HL-60/S4 (cell line): ENCODE measurements at regions not wholly inside any gene's neighbourhood (a gene's known extent, or its start where the extent isn't known, plus 50 kb on each side); places are given as distances from the start of the nearest gene placed in this dataset.
"Not testable (repeated sequence)": the region's sequence is repeated elsewhere in the genome, so short reads cannot be mapped to it uniquely, and the experiment has no call there.

Source experiments
- in situ Hi-C: fragments of 300-500 bp; cut with MboI; formaldehyde crosslinking; loops from 2 replicates; pipeline ENCODE4 v1.14.3; 2022; ENCODE audit warnings: low sequenced_read_pairs

DNA sequence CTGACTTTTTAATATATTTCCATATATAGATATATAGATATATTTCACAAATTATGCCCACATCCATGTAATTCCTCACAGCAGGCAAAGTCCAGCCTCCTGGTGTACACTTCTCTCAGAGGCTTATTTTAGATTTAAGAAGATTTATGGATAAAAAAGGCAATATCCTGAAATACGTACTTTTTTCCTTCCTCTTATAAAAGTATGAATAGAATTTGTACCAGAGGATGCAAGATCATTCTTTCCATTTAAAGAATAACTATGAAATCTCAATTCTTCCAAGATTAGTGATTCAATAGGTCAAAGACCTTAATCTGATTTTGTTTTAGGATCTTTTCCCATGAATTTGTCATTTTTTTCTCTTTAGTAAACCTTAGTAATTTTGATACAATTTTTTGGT, 597.9 kb upstream of the TBL1XR1 start:
- in situ Hi-C loops, result no loop called here

DNA sequence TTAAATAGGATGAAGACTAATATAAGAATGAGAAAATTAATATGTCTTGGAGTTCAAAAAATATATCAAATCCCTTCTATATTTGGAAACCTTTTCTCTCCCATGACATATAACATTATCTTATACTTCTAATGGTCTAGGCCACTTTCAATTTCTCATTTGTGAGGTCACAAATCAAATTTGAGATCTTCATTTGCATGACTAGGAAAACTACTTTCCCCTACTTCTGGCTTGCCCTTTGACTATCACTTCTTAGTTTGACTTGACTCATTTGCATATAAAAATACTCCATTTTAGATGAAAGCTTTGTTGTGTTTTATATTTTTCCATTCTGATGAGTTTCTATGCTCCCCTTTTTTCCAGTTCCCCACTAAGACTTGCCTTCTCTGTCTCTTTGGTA, 598.6 kb upstream of the TBL1XR1 start:
- in situ Hi-C loops, result no loop called here

DNA sequence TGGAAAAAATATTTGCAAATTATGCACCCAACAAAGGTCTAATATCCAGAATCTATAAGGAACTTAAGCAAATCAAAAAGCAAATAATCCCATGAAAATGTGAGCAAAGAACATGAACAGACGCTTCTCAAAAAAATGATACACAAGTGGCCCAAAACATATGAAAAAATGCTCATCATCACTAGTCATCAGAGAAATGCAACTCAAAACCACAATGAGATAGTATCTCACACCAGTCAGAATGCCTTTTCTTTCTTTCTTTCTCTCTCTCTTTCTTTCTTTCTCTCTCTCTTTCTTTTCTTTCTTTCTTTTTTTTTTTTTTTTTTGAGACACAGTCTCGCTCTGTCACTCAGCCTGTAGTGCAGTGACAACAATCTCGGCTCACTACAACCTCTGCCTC, 602.9 kb upstream of the TBL1XR1 start:
- in situ Hi-C loops, result not testable (repeated sequence)

DNA sequence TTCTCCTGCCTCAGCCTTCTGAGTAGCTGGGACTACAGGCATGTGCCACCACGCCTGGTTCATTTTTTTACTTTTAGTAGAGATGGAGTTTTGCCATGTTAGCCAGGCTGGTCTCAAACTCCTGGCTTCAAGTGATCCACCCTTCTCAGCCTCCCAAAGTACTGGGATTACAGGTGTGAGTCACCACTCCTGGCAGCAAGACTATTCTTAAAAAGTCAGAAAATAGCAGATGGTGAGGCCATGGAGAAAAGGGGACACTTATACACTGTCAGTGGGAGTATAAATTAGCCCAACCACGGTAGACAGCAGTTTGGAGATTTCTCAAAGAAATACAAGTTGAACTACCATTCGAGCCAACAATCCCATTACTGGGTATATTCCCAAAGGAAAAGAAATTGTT, 603.3 kb upstream of the TBL1XR1 start:
- in situ Hi-C loops, result no loop called here

DNA sequence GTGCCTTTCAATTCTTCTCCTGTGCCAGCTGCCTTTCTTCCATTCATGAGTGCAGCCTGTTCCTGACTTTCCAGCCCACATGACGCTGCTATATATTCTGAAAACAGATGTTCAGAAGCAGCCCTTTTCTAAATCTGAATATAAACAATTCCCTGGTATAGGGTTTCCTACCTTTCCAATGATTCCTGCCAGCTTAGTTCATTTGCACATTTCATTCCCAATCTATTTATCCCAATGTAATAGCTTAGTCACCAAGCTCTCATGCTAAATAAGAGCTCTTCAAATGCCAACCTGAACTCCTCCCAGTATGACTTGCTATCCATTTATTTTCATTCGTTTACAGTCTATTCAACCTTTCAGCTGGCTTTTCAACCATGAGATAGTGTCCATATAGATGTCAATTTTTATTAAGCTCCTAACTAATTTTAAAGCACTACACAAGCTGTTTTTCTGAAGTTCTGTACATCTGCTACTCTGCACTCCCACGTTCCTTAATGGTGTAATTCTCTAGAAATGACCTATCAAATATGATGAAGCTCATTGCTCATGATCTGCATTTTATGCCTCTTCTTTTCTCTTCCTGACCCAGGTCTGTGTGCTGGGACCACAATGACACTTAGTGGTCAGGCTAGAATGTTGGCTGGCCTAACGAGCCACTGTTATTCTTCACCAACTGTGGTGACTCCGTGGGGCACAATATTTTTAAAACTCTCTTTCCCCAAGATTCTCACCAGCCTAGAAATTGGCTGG, 605.0 kb upstream of the TBL1XR1 start:
- in situ Hi-C loops, result no loop called here

DNA sequence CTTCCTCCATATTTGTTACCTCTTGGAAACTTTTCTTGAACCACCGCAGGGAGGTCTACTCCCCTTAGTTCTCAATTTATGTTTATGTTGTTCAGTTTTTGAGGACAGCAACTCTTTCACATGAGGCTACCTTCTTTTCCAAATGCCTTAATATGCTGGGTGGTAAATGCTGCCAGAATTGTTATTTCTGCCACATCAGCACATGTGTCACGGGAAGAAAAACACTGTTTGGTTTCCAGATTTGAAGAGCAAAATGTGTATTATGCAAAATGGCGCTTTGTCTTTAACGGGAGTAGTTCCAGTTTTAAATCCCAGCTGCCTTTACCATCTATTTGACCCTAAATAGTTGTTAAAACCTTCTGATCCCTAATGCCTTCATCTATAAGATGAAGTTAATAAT, 606.2 kb upstream of the TBL1XR1 start:
- in situ Hi-C loops, result no loop called here

- in situ Hi-C loops, result no loop called here
Measured at GRCh38 chr3:177804032-177804431, 606.8 kb upstream of the TBL1XR1 start.

DNA sequence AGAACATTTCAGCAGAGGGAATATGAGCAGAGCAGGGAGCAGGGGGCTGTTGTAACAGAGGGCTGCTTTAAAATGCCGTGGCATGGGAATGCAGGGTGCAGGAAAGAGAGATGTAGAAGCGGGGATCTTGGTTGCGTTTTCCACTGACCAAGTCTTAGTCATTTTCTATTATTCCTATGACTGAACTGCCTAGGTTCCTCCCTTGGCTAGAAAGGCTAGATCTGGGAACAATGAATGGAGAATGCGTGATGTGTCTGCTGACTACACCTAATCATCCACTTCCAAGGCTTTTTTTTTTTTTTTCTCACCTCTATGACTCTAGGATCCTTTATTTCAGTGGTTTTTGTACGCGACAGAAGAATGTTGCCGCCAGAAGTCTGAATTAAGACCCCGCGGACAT, 607.4 kb upstream of the TBL1XR1 start:
- in situ Hi-C loops, result no loop called here

GRCh38 chr3:177807150-177807875, 610.0 kb upstream of the TBL1XR1 start:
- in situ Hi-C loops, result no loop called here

- in situ Hi-C loops, result not testable (repeated sequence)
Measured at GRCh38 chr3:177808928-177809478, 611.7 kb upstream of the TBL1XR1 start.

GRCh38 chr3:177810162-177810623, 612.9 kb upstream of the TBL1XR1 start:
- in situ Hi-C loops, result no loop called here

DNA sequence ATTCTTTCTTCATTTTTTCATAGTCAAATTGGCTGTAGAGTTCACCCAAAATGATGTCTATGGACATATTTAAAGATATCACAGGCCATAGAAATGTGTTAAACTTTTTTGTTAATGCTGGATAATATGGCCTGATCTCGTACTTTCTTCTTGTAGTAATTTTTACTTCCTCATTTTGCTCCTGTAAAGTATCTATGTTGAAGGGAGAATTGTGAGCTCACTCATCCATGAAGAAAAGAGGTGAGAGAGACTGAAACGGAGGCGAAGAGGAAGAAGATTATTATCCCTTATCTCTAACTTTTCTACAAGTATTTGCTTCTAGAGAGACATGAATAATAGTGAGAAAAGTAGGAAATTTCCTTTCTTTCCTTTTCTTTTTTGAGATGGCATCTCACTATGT, 613.8 kb upstream of the TBL1XR1 start:
- in situ Hi-C loops, result no loop called here

DNA sequence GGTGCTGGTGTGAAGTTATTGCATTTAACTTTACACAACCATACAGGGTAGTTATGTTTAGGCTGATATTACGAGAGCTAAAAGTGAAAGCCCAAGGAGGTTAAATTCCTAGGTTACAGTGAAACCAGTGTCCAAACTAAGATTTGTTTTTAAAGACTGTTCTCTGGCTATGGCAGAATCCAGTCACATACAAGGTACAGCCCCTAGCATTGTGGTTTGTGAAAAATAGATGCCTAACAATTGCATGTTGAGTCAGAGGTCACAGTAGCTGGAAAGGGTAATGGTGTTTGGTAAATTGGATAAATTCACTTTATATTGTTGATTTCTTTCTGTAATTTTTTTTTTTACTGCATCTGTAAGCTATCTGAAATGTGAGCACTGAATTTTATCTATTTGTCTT, 614.6 kb upstream of the TBL1XR1 start:
- in situ Hi-C loops, result no loop called here

DNA sequence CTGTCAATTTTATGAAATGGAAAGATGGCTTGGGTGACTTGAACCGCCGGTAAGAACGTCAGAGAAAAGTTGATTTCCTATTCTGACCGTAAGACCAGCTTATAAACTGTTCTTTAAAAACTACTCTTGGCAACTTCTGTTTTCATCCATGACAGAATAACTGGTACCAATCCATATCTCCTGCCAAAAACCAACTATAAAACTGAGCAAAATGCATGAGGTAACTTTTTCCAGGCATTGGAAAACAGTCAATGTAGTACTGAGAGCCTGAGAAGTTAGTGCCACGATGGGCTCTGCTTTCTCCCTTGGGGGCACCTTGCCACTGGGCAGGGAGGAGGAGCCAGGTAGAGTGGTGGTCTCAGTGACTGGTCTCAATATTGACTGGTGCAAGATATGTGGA, 615.2 kb upstream of the TBL1XR1 start:
- in situ Hi-C loops, result no loop called here

GRCh38 chr3:177813322-177813721, 616.0 kb upstream of the TBL1XR1 start:
- in situ Hi-C loops, result no loop called here

- in situ Hi-C loops, result no loop called here
Measured at GRCh38 chr3:177816667-177817208, 619.5 kb upstream of the TBL1XR1 start.

GRCh38 chr3:177817751-177818150, 620.5 kb upstream of the TBL1XR1 start:
- in situ Hi-C loops, result no loop called here

DNA sequence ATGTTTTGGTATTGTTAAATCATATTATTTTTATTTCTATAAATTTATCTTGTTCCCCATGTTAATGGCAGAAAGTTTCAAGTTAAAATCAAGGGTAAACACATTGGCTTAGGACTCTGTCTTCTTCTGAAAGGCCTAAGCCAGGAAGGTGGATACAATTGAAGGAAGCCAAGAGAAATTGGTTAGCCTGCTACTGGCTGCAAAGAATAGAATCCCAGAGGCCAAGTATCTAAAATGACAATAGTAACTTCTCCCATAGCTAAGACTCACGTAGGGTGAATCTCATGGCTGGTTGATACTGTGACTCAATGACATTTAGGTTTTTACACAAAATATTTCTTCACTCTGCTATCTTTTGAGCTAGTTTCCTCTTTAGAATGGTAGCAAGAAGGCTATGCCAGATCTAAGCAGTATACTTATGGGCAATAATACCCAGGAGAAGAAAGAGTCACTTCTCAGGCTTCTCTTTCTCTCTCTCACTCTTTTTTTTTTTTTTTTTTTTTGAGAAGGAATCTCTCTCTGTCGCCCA, 621.5 kb upstream of the TBL1XR1 start:
- in situ Hi-C loops, result no loop called here

- in situ Hi-C loops, result no loop called here
Measured at GRCh38 chr3:177820683-177821316, 623.5 kb upstream of the TBL1XR1 start.

DNA sequence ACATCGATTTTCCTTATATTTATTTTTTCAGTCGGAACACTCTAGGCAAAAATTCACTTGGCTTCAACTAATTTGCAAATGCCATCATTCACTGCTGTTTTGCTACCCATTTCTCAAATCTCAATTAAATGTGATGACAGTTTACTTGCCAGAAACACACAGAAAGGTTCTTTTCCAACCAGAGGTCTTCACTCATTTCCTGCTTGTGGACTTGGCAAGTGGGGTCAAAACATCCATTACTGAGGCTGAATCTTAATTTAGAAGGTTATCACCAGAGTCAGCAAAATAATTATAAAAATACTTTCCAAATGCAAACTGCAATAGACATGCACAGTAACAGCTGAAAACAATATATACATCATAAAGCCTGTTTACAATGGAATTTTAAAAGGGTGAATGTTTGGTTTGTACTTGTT, 625.4 kb upstream of the TBL1XR1 start:
- in situ Hi-C loops, result no loop called here

DNA sequence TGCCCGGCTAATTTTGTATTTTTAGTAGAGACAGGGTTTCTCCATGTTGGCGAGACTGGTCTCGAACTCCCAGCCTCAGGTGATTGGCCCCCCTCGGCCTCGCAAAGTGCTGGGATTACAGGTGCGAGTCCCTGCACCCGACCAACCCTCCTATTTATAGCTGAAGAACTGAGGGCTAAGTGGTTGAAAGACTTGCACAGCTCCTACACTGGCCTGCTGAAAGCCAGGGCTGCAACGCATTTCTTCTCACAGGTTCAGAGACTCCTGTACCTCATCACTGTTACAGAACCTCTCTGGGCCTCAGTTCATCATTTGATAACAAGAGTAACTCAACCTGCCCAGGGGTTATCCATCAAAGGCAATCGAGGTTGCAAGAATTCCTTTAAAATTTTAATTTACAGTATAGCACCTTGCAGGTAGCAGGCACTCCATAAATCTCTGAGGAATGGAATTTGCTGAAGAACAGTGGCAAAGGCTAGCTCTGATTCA, 626.5 kb upstream of the TBL1XR1 start:
- in situ Hi-C loops, result no loop called here
